Hematopoietic multipotent progenitor cell treated with erythropoietin and hydrocortisone succinate and interleukin-3 and kit ligand, for 8 days (in vitro differentiated cells): ENCODE measurements at regions not wholly inside any gene's neighbourhood (a gene's known extent, or its start where the extent isn't known, plus 50 kb on each side); places are given as distances from the start of the nearest gene placed in this dataset.

Experiments used
- DNase-seq: peaks from one replicate; pipeline ENCODE4 v3.0.0-alpha.2; 2015

GRCh38 chr16:64453646-64454045 is 668.2 kb downstream of the CDH11 start:
- no peak for DNase-seq

GRCh38 chr16:64452446-64452845 is 669.4 kb downstream of the CDH11 start:
- no peak for DNase-seq

- DNase-seq = no peak
These were observed 671.7 kb downstream of the CDH11 start for GRCh38 chr16:64450177-64450576.

DNA sequence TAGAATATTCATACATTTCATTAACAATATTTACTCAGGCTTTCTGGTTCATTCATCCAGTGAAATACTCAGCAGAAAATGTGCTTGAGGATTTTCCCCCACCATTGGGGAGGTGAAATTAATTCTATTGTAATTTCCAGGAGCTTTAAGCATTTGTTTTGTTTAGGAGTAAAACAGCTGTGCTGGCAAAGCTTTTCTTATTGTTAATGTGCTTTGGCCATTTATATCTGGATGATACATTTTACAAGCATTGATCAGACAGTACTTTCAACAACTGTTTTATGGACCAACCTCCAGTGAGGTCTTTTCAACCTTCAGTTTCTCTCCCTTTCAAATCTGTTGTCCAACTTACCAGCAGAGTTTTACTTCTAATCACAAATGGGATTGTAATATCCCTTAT is 672.4 kb downstream of the CDH11 start:
- no peak for DNase-seq

DNA sequence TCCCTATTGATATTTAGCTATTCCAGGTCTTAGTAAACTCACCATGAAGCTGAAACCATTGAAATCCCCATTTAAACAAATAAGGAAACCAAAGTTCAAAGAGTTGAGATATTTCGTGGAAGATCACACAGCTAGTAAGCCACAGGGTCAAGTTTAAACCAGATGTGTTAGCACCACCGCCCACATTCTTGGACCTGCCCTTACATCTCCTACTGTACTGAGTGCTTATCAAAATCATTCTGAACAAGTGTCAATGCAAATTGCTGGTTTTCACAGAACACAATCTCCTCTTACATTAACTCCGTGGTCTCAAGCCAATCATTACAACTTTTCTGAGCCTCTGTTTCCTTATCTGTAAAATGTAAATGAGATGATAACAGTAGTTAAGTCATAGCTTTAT is 676.2 kb downstream of the CDH11 start:
- DNase-seq = no peak

DNA sequence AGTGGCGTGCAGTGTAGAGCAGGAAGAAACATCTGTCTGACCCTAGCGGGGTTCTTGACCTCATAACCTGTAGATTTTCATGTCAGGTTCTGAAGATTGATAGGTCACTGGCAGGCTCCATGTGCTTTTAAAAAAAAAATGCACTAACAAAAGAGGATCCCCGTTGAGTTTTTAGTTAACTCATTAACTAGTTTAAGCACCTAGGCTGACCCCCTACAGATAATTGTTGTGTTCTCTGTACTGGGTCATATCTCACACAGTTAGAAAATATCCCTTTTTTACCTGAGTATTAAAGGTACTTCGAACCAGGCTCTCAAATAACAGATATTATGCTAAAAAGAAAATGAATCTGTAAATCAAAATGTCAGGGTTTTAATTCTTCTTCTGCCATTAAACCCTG is 676.6 kb downstream of the CDH11 start:
- DNase-seq = no peak

- DNase-seq = no peak
These were observed 681.4 kb downstream of the CDH11 start for GRCh38 chr16:64440421-64440831.

- no peak for DNase-seq
These were observed 681.9 kb downstream of the CDH11 start for GRCh38 chr16:64440005-64440404.

DNA sequence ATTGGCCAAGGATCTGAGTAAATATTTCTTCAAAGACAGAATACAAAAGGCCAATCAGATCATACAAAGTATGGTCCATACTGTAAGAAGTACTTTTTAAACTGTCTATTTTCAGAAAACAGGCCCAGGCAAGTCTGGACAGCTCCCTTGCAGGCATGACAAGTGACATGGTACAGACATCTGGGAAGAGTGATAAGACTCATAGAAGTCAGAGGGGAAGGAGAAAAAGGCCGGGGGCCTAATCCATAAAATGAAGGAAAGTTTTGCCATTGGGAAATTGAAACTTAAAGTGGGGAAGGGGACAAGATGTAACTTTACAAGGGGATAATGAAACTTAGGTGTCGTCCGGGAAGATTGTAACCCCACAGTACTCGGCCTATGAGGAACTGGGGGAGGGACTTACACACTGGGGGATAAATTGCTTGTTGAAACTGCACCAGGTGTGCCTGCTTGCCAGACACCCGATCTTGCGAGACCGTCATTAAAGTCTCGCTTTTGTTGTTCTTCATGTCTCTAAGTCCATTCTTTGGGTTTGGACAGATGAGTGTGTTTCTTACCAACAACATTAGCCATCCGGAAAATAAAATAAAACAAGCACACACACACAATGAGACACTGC is 684.0 kb downstream of the CDH11 start:
- DNase-seq = peak; percentile 23

DNA sequence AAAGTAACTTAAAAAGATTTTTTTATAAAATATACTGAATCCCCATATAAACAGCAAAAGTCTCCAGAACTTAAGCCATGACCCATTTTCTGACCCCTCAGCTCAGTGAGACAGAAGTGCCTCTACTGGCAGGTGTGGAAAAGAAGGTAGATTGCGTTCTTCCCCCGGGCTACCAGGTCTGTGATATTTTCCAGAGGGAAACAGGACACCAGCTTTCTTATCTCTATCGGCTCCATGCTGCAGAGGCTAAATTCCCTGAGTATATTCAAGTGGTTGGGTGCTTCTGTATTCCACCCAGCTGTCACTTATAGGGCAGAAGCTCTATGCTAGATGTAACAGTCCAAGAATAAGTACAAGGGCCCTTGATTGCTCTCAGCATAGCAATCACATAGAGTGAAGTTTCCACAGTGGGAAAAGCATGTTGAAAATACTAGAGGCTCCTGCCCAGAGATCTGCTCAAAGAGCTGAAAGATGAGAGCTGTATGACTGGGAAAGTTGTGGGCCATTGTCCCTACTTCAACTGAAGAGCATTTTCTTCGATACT is 687.3 kb downstream of the CDH11 start:
- no peak for DNase-seq

DNA sequence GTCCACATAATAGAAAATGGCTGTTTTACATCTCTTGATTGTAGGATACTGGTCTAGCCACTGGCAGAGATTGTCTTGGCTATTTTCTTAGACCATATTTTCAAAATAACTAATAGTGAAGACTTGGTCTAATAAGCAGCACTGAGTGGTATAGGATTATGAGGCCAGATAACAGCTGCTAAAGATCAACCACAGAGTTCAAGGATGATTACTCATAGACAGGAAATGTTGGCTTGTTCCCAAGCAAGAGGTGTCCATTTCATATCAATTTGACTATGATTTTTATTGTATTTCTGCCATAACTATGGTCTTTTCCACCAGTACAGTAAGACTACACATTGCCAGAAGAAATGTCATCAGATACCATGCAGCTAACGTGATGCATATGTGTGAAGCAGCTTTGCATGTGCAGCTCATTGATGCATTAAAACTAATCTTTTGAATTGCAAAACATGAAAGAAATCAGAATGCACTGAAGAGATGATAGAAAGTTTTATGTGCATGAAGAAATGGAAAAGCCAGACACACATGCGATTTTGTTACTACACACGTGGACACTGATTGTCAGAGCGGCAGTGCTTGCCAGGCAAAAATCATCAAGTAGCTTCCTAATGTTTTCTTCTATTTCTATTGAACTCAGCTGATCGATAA is 693.3 kb downstream of the CDH11 start:
- no peak for DNase-seq

GRCh38 chr16:64426131-64426666 is 695.7 kb downstream of the CDH11 start:
- no peak for DNase-seq

- DNase-seq = no peak
These were observed 696.5 kb downstream of the CDH11 start for GRCh38 chr16:64425381-64425780.

GRCh38 chr16:64422259-64422658 is 699.6 kb downstream of the CDH11 start:
- no peak for DNase-seq

DNA sequence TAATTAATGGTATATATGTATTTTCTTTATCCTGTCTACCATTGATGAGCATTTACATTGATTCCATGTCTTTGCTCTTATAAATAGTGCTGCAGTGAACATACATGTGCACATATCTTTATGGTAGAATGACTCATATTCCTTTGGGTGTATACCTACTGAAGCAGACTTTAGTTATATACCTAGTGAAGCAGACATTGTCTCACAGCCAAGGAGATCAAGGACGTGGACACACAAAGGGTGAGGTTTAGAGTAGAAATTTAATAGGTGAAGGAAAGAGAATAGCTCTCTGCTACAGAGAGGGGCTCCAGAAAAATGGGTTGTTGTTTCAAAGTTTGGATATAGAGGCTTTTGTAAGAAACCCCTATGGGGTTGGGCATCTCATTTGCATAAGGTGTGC is 700.3 kb downstream of the CDH11 start:
- DNase-seq = no peak

GRCh38 chr16:64419832-64420231 is 702.0 kb downstream of the CDH11 start:
- no peak for DNase-seq

- DNase-seq = no peak
These were observed 704.1 kb downstream of the CDH11 start for GRCh38 chr16:64417711-64418227.

DNA sequence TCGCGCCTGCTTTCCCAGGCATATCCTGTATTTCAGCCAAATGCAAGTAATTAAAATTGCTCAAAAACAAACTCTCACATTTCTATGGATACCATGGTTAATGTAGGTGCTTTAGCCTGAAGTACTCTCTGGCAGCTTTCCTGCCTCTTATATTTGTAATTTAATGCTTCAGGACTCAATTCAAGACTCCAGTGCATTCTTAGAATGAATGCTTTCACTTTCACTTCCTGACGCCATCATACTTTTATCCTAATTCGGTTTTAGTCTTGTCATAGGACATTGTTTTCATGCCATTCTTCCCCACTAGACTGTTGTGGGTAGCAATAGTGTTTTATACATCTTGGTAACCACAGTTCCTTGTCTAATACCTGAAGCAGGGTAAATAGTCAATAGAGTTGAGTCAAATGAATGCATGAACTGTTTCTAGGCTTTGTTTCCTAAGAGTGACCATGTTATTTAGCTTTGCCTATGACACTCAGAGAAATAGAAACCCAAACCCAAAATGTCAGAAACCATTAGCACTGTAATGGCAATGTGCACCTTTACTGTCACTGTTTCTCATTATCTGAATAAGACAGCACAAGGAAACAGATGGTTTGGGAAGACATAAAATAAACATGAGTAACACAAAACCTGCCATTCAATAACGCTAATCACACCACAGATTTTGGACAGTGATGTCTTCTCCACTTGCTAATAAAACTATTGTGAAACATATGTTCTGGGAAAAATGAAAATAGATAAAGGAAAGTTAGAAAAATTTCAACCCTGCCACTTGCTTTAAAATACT is 705.5 kb downstream of the CDH11 start:
- DNase-seq = no peak

GRCh38 chr16:64412578-64413280 is 709.1 kb downstream of the CDH11 start:
- no peak for DNase-seq

DNA sequence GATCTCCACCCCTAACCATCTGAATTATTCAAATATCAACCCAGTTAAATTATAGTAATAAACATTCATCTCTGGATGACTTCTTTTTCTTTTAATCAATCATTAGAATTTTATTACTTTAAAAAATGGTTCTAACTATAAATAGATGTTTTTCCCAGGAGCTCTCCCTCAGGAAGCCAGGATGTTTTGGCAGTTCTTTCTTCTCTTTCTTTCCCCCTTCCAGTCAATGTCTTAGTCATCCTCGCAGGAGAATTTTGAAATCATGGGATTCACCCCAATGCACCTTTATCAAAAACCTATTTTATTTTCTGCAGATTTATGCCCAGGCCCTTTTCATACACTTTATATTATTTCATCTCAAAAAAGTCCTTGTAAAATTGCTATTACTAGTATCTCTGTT is 711.6 kb downstream of the CDH11 start:
- no peak for DNase-seq

- DNase-seq = no peak
These were observed 712.1 kb downstream of the CDH11 start for GRCh38 chr16:64409783-64410210.

- DNase-seq = no peak
These were observed 713.2 kb downstream of the CDH11 start for GRCh38 chr16:64408699-64409098.

- no peak for DNase-seq
These were observed 715.1 kb downstream of the CDH11 start for GRCh38 chr16:64406770-64407181.
